ENCODE measurements at regions not wholly inside any gene's neighbourhood (a gene's known extent, or its start where the extent isn't known, plus 50 kb on each side); places are given as distances from the start of the nearest gene placed in this dataset.
A peak's percentile ranks its signal among the peaks of the same experiment; 100 is the strongest.

DNA sequence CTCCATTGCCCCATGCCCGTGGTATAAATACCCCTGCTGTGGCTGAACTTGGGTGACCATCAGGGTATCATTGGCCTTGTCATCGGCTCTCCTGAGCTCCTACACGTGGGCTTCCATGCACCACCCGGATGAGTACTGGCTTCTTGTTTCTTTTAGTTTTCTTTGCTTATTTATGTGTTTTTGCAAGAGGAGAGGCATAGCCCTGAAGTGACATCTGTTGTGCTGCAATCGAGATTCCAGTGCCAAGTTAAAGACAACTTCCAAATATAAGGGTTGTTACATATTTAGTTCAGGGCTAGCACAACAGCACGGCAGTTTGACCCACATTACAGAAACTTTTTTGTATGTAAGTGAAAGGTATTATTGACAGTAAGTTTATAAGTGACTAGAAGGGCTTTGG is 1087.1 kb downstream of the TBC1D22A start:
- Mint-ChIP-seq H3K36me3 (ENCODE audit: low read depth) (no peaks in the 10 kb centered on the region), H3K9me3 (no peaks in the 10 kb centered on the region), H3K4me3 (no peak overlapping the region), H3K27me3 (peaks cover 2% of the 10 kb centered on the region), H3K27ac (no peak overlapping the region), H3K4me1 (no peaks in the 10 kb centered on the region)
- ChIA-PET CTCF (no interaction called here), POLR2A (no interaction called here)
- DNase-seq, result no peak

DNA sequence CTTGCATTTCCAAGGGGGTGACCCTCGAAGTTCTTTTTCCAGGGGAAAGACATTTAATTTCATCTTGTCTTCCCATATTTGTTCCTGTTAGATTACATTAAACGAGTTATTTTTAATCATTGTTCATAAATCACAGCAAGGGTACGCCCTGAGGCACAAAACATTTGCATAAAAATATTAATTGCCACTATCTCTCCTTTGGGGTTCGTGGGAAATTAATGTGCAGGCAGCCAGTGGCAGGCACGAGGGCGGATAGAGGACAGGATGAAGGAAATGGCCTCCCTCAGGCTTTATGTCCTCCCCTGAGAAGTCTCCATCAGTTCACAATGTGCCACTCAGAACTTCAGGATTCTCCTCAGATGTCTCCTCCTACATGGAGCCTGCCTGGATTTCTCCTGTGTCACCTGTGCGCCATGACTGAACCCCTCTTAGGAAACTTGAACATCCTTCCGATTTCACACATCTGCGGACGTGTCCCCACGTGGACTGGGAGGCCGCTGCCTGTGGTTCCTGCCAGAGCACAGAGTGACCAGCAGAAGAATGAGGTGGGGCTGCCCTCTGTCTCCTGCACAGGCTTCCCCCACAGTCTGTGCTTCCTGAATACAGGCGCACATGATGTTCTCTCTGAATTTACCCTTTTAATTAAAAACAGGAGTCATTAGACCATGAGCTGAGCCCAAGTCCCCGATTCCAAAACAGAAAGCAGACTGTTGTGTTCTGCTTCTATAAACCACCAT is 1085.9 kb downstream of the TBC1D22A start:
- no peak for DNase-seq
- H3K27me3 Mint-ChIP-seq, result peaks cover 2% of the 10 kb centered on the region
- no peaks in the 10 kb centered on the region for H3K9me3 Mint-ChIP-seq
- no peak overlapping the region for H3K4me3 Mint-ChIP-seq
- H3K4me1 Mint-ChIP-seq, result no peaks in the 10 kb centered on the region
- no peaks in the 10 kb centered on the region for H3K36me3 Mint-ChIP-seq (ENCODE audit: low read depth)
- POLR2A ChIA-PET, result no interaction called here
- no peak overlapping the region for H3K27ac Mint-ChIP-seq
- CTCF ChIA-PET, result no interaction called here

DNA sequence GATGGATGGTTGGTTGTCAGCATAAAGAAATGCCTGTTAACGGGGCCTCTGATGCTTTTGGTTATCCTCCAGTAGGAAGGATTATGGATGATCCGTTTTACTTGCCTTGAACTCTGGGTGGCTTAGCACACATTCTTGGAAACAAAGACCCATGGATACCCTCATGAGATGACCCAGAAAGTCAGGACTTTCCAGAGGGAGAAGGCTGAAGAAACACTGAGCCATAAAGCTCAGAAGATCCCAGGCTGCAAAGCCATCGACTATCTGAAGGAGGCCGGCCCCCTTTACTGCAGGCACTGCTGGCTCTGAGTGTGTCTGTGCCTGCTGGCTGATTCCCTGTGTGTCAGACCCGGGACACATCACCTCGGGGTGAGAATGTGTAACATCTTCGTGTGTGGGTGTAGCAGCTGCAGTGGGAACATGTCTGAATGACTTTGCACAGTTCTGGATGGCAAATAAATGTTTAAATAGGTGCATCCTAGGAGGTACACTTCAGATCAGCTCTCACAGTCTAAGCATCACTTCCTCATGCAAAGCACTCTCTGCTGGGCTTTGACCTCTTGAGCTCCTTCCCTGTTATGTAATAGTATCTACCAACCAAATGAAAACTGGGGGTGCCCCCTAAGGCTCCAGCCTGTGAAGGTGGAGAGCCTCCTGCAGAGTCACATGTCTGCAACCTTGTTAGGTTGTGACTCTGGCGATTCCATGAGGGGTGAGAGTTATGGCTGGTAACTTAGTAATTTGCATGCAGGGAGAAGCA is 1084.9 kb downstream of the TBC1D22A start:
- CTCF ChIA-PET, result no interaction called here
- H3K36me3 Mint-ChIP-seq (ENCODE audit: low read depth), result no peaks in the 10 kb centered on the region
- no peaks in the 10 kb centered on the region for H3K9me3 Mint-ChIP-seq
- H3K27me3 Mint-ChIP-seq, result no peaks in the 10 kb centered on the region
- no peak overlapping the region for H3K4me3 Mint-ChIP-seq
- DNase-seq, result no peak
- no peaks in the 10 kb centered on the region for H3K4me1 Mint-ChIP-seq
- no peak overlapping the region for H3K27ac Mint-ChIP-seq
- POLR2A ChIA-PET, result no interaction called here

DNA sequence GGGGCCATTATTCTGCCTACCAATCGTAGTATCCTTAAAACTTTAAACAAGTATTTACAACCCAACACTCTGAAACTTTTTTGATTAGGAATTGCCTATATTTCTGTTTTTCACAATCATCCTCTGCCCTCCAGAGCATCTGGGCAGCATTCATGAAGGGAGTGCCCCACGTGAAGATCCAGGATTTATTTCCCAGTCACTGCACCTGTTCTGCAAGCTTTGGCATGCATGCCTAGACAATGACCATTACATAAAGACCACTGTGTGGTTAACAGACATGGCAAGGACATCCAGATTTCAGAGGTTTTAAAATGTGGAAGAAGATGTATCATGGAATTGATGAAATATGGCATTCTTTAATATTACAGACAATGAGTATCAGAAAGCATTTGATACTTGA is 1083.8 kb downstream of the TBC1D22A start:
- Mint-ChIP-seq H3K27me3 (no peaks in the 10 kb centered on the region), H3K4me3 (no peak overlapping the region), H3K27ac (no peak overlapping the region), H3K9me3 (no peaks in the 10 kb centered on the region), H3K4me1 (no peaks in the 10 kb centered on the region), H3K36me3 (ENCODE audit: low read depth) (no peaks in the 10 kb centered on the region)
- CTCF ChIA-PET, result no interaction called here
- POLR2A ChIA-PET, result no interaction called here
- no peak for DNase-seq

DNA sequence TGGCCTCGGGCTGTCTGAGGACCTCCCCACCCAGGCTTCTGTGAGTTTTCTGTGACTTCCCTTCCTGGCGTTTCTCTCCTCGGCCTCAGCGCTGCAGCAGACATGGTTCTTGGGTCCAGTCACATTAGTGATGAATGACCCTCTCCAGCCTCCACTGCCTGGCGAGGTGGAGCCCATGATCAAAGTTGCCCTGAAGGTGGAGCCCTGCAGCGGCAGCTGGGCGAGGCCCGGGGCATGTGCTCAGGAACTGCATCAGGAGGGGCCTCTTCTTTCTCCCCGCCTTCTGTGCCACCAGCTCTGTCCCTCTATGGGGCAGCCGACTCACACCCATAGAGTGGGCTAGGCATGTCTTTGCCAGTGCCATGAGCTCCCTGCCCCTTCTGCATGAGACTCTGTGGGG is 1079.7 kb downstream of the TBC1D22A start:
- H3K4me1 Mint-ChIP-seq, result no peaks in the 10 kb centered on the region
- CTCF ChIA-PET, result no interaction called here
- no peak overlapping the region for H3K4me3 Mint-ChIP-seq
- no peak overlapping the region for H3K27ac Mint-ChIP-seq
- POLR2A ChIA-PET, result no interaction called here
- DNase-seq, result no peak
- H3K27me3 Mint-ChIP-seq, result no peaks in the 10 kb centered on the region
- H3K36me3 Mint-ChIP-seq (ENCODE audit: low read depth), result no peaks in the 10 kb centered on the region
- H3K9me3 Mint-ChIP-seq, result no peaks in the 10 kb centered on the region

DNA sequence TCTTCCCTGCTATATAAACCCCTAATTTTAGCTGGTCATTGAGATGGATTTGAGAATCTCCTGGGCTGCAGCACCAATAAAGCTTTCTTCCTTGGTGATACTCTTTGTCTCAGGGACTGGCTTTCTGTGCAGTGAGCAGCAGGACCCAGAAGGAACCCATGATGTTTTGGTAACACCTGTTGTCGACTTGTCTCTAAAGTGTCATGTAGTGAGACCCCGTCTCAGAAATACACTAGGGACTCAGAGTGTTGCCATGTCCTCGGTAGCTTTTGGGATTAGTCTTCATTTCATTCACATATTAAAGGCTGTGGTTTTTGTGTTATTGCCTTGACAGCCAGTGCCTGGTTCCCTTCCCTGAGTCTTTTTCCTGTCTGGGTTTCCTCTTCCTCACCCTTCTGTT is 1078.7 kb downstream of the TBC1D22A start:
- Mint-ChIP-seq H3K36me3 (ENCODE audit: low read depth) (no peaks in the 10 kb centered on the region), H3K9me3 (no peaks in the 10 kb centered on the region), H3K27ac (no peak overlapping the region), H3K4me1 (no peaks in the 10 kb centered on the region), H3K27me3 (no peaks in the 10 kb centered on the region), H3K4me3 (no peak overlapping the region)
- POLR2A ChIA-PET, result no interaction called here
- DNase-seq, result no peak
- CTCF ChIA-PET, result no interaction called here

DNA sequence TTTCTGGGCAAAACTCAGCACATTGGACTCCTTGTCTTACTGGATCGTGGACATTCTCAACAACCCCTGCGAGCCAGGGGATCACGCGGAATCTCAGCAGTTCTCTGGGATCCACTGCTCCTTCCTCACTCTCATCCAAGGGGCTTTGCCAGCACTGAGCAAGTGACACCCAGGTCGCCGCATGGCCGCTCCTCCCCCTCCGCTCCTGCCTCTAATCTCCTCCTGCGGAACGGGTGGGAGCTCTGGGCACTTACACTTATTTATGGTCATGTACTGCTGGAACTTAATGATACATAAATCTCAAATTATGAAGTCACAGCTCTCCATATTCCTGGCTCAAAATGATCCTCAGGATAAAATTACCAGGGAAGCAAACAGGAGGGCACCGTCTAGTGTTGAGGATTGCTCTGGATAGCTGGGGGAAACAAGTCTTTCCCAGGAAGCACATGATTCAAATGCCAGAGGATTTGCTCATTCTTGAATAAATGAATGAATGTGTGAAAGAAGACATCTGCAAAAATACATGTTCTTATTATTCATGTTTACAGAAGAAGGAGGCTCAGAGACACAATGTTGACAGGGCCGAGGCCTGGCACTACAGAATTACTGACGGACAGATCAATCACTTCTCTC is 1077.3 kb downstream of the TBC1D22A start:
- H3K9me3 Mint-ChIP-seq, result no peaks in the 10 kb centered on the region
- H3K27me3 Mint-ChIP-seq, result no peaks in the 10 kb centered on the region
- no peaks in the 10 kb centered on the region for H3K4me1 Mint-ChIP-seq
- H3K4me3 Mint-ChIP-seq, result no peak overlapping the region
- ChIA-PET POLR2A (no interaction called here), CTCF (no interaction called here)
- no peak for DNase-seq
- H3K27ac Mint-ChIP-seq, result no peak overlapping the region
- no peaks in the 10 kb centered on the region for H3K36me3 Mint-ChIP-seq (ENCODE audit: low read depth)

DNA sequence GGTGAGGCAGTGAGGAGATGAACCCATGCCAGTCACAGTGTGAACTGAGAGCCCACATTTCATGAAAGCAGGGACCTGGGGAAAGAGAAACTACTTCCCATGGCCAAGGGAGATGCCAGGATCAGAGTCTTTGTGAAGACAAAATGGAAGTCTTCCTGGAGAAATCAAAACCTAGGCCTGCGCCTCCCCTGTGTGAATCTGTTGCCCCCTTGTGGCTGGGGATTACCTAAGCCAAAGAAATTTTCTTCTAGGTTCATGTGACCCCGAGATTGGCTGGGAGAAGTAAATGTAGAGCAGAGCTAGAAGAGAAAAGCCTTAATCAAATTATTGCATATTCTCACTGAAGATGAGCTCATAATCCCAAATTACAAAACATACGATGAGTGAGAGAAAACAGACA is 1075.3 kb downstream of the TBC1D22A start:
- Mint-ChIP-seq H3K4me3 (no peak overlapping the region), H3K9me3 (no peaks in the 10 kb centered on the region), H3K27me3 (no peaks in the 10 kb centered on the region), H3K4me1 (no peaks in the 10 kb centered on the region), H3K27ac (no peak overlapping the region), H3K36me3 (ENCODE audit: low read depth) (no peaks in the 10 kb centered on the region)
- DNase-seq, result peak; percentile 10
- ChIA-PET CTCF (no interaction called here), POLR2A (no interaction called here)

DNA sequence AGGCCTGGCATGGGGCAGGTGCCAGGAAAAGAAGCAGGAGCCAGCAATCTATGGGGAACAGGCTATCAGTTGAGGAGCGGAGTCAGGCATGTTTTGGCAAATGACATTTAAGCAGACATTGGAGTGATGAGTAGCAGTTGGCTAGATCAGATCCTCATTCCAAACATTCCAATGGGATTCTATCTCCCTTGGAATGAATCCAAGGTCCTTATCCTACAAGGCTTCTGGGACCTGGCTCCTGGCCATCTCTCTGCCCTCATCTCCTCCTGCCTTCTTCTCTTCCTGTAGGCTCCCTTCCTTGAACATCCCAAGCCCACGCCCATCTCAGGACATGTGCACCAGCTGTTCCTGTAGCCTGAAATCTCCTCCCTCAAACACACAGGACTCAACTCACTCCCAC is 1074.5 kb downstream of the TBC1D22A start:
- H3K9me3 Mint-ChIP-seq, result no peaks in the 10 kb centered on the region
- CTCF ChIA-PET, result no interaction called here
- DNase-seq, result no peak
- H3K4me1 Mint-ChIP-seq, result no peaks in the 10 kb centered on the region
- H3K4me3 Mint-ChIP-seq, result no peak overlapping the region
- POLR2A ChIA-PET, result no interaction called here
- no peaks in the 10 kb centered on the region for H3K36me3 Mint-ChIP-seq (ENCODE audit: low read depth)
- H3K27ac Mint-ChIP-seq, result no peak overlapping the region
- H3K27me3 Mint-ChIP-seq, result no peaks in the 10 kb centered on the region

DNA sequence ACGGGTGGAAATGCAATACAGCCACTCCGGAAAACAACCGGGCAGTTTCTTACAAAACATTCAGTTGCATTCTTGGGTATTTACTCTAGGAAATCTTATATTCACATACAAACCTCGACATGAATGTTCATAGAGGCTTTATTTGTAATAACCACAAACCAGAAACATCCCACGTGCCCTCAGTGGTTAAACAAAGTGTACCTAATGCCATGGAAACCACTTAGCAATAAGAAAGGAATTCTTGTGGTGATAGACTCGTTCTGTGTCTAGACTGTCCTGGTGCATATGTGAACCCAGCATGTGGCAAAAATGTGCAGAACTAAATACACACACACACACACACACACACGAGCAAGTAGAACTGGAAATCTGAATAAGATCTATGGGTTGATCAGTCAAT is 1073.3 kb downstream of the TBC1D22A start:
- no peak overlapping the region for H3K4me3 Mint-ChIP-seq
- CTCF ChIA-PET, result no interaction called here

DNA sequence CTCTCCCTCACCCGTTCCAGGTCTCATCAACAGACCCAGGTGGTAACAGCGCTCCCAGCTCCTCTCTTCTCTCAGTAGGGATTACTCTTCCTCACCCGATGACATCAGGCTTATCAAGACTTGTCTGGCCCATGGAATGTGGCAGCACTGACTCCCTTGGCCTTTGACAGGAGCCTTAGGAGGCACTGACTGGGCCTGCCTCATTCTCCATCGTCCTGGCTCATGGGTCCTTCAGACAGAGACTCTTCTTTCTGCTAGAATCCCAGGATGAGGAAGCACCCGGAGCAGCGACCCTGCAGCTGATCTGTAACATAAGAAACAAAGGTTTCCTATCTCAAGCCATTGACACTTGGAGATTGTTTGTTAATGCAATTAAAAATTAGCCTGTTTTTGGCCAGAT is 1063.6 kb downstream of the TBC1D22A start:
- no peak overlapping the region for H3K4me3 Mint-ChIP-seq
- CTCF ChIA-PET, result no interaction called here

More for the DNA sequence above, 1073.3 kb downstream of the TBC1D22A start:
- no peaks in the 10 kb centered on the region for H3K4me1 Mint-ChIP-seq
- no peak for DNase-seq
- H3K27me3 Mint-ChIP-seq, result peaks cover 5% of the 10 kb centered on the region
- no peaks in the 10 kb centered on the region for H3K9me3 Mint-ChIP-seq
- no peaks in the 10 kb centered on the region for H3K36me3 Mint-ChIP-seq (ENCODE audit: low read depth)
- no peak overlapping the region for H3K27ac Mint-ChIP-seq
- POLR2A ChIA-PET, result no interaction called here

DNA sequence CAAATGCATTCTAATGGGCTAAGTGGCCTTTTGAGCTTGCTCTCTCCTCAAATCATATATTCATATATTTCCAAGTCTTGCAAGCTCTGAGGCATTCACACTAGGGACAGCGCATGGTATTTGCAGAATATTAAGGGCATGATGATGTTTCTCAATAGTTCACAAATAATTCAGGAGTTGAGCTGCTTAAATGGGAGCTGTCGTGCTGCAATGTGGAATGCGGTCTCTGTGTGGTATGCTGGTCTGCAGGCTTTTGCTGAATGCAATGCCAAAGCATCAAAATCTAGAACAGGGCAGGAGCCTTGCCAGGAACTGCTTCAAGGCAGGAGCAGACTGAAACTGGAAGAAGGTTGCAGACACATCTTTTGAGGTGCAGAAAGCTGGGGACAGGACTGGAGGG is 1060.0 kb downstream of the TBC1D22A start:
- H3K36me3 Mint-ChIP-seq (ENCODE audit: low read depth), result no peaks in the 10 kb centered on the region
- no peaks in the 10 kb centered on the region for H3K9me3 Mint-ChIP-seq
- ChIA-PET CTCF (no interaction called here), POLR2A (no interaction called here)
- no peaks in the 10 kb centered on the region for H3K4me1 Mint-ChIP-seq
- no peak for DNase-seq
- H3K27ac Mint-ChIP-seq, result no peak overlapping the region
- H3K27me3 Mint-ChIP-seq, result no peaks in the 10 kb centered on the region
- H3K4me3 Mint-ChIP-seq, result no peak overlapping the region

More for the DNA sequence above, 1063.6 kb downstream of the TBC1D22A start:
- no peak for DNase-seq
- Mint-ChIP-seq H3K27me3 (peaks cover 2% of the 10 kb centered on the region), H3K27ac (no peak overlapping the region), H3K9me3 (no peaks in the 10 kb centered on the region), H3K36me3 (ENCODE audit: low read depth) (no peaks in the 10 kb centered on the region), H3K4me1 (no peaks in the 10 kb centered on the region)
- POLR2A ChIA-PET, result no interaction called here

DNA sequence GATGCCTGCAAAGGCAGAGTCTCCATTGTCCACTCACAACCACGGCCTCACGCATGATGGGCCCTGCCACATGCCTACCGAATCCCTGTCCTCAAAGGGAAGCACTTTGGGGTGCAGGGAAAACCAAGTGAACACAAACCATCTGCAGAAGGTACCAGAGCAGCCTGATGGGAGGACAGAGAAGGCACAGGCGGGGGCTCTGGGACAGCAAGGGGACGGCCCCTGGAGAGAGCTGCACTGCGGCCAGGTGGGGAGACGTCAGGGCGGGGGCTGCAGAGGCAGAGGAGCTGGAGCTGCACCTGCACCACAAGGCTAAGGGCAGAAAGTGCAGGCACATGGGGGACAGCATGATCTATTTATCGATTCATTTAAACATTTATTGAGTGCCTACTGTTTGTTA is 1056.0 kb downstream of the TBC1D22A start:
- H3K4me3 Mint-ChIP-seq, result no peak overlapping the region
- POLR2A ChIA-PET, result no interaction called here
- no peaks in the 10 kb centered on the region for H3K4me1 Mint-ChIP-seq
- no peak for DNase-seq
- H3K36me3 Mint-ChIP-seq (ENCODE audit: low read depth), result no peaks in the 10 kb centered on the region
- H3K9me3 Mint-ChIP-seq, result peaks cover 4% of the 10 kb centered on the region
- H3K27ac Mint-ChIP-seq, result no peak overlapping the region
- CTCF ChIA-PET, result no interaction called here
- H3K27me3 Mint-ChIP-seq, result no peaks in the 10 kb centered on the region

DNA sequence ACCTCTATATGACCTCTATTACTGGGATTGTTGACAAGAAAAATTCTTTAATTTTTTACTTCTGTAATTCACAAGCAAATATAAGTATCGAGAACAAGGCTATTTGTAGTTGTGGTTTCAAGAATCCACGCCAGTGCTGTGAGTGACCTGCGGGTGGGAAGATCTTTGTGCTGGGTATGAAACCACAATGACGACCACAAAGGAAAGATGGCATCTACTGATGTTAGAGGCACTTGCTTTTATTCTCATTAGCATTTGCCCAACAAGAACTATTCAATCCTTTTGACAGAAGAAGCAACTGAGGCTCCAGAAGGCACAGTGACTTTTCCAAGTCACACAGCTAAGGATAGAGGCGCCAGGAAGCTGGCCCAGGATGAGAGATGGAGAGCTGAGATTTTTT is 1054.9 kb downstream of the TBC1D22A start:
- Mint-ChIP-seq H3K9me3 (peaks cover 4% of the 10 kb centered on the region), H3K4me3 (no peak overlapping the region), H3K36me3 (ENCODE audit: low read depth) (no peaks in the 10 kb centered on the region), H3K4me1 (no peaks in the 10 kb centered on the region), H3K27me3 (no peaks in the 10 kb centered on the region), H3K27ac (no peak overlapping the region)
- ChIA-PET CTCF (no interaction called here), POLR2A (no interaction called here)
- DNase-seq, result no peak

Measured in activated CD4-positive, alpha-beta T cell treated with anti-CD3 and anti-CD28 coated beads, Interleukin-2, amount 10 ng/mL, durations not matched to agents 7 days and 5 days (primary cell).